ENCODE measurements at regions not wholly inside any gene's neighbourhood (a gene's known extent, or its start where the extent isn't known, plus 50 kb on each side); places are given as distances from the start of the nearest gene placed in this dataset.

DNA sequence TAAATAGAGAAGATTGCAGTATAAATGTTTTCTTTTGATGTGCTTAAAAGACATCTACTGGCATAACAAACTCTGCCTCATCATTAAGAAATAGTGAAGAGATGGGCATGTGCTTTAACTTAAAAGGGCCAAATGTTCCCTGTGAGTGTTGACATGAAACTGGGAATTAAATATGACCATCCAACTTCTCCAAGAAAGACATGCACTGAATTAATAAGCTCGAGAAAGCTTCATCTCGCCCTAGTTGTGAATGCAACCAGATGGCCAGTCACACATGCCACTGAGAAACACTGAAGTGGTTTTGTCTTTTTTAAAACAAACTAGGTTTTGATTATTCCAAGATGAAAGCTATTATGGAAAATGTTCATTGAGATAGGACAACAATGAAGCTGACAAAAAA lies 479.2 kb downstream of the RIT2 start:
- Histone ChIP-seq H3K9me3 (ENCODE audit: control insufficient read depth, low read depth, low read length) (no peaks in the 10 kb centered on the region), H3K4me1 (ENCODE audit: control insufficient read depth, extremely low read depth, insufficient read depth, low read length) (no peaks in the 10 kb centered on the region), H3K4me2 (ENCODE audit: control insufficient read depth, extremely low read depth, insufficient read depth, low read depth, low read length) (no peak overlapping the region), H2AFZ (ENCODE audit: control insufficient read depth, low read length) (no peak overlapping the region), H3K9ac (ENCODE audit: control insufficient read depth, extremely low read depth, insufficient read depth, low read length) (no peak overlapping the region), H3K9me1 (ENCODE audit: control insufficient read depth, extremely low read depth, insufficient read depth, low read length) (no peaks in the 10 kb centered on the region), H3K4me3 (ENCODE audit: control insufficient read depth in 2 of 3, extremely low read depth in 1 of 3, insufficient read depth in 2 of 3, low read depth in 1 of 3, low read length in 3 of 3) (no peak overlapping the region), H3K36me3 (ENCODE audit: control insufficient read depth in 2 of 2, extremely low read depth in 1 of 2, insufficient read depth in 2 of 2, low read length in 2 of 2) (no peaks in the 10 kb centered on the region), H4K20me1 (ENCODE audit: control insufficient read depth, extremely low read depth, insufficient read depth, low read length) (no peaks in the 10 kb centered on the region), H3K27ac (ENCODE audit: control insufficient read depth, insufficient read depth, low read length) (no peak overlapping the region), H3K79me2 (ENCODE audit: control insufficient read depth, insufficient read depth, low read length) (no peaks in the 10 kb centered on the region), H3K27me3 (ENCODE audit: control insufficient read depth, extremely low read depth, insufficient read depth, low read length) (no peaks in the 10 kb centered on the region)
- dilution Hi-C loops (cut with MboI; ENCODE audit: extremely low pct_ligation_motif_present, low sequenced_read_pairs): no loop called here
- TF ChIP-seq, protein P1, sequence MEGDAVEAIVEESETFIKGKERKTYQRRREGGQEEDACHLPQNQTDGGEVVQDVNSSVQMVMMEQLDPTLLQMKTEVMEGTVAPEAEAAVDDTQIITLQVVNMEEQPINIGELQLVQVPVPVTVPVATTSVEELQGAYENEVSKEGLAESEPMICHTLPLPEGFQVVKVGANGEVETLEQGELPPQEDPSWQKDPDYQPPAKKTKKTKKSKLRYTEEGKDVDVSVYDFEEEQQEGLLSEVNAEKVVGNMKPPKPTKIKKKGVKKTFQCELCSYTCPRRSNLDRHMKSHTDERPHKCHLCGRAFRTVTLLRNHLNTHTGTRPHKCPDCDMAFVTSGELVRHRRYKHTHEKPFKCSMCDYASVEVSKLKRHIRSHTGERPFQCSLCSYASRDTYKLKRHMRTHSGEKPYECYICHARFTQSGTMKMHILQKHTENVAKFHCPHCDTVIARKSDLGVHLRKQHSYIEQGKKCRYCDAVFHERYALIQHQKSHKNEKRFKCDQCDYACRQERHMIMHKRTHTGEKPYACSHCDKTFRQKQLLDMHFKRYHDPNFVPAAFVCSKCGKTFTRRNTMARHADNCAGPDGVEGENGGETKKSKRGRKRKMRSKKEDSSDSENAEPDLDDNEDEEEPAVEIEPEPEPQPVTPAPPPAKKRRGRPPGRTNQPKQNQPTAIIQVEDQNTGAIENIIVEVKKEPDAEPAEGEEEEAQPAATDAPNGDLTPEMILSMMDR (optimal IDR thresholded peaks at IDR 0.05 in 1 of 3, IDR thresholded peaks at IDR 0.05 in 1 of 3, conservative IDR thresholded peaks at IDR 0.05 in 1 of 3; ENCODE audit: extremely low read depth in 1 of 3, insufficient read depth in 2 of 3, low read length in 3 of 3): no peak
- no peak for TF ChIP-seq EZH2 (IDR thresholded peaks at IDR 0.05; ENCODE audit: low read length)
- DNase-seq (ENCODE audit: low read depth, low spot score): no peak
- no peak for FAIRE-seq

DNA sequence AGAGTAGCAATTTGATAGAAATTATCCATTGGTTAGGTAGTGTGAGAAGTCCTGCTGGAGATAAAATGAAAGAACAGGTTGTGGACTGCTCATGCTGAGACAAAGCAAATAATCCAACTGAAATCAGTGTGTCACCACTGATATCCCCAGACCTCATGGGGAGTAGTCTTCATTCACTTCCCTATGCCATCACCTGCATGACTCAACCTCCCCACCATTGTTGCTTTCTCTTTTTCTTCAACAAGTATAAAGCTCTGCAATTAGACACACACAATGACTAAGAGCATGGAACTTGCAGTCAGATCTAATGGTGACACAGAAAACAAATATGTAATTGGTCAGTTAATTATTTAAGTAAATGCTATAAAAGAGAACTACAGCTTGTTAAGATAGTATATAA lies 475.3 kb downstream of the RIT2 start:
- FAIRE-seq (no peak), DNase-seq (ENCODE audit: low read depth, low spot score) (no peak)
- Histone ChIP-seq H2AFZ (ENCODE audit: control insufficient read depth, low read length) (no peak overlapping the region), H3K4me1 (ENCODE audit: control insufficient read depth, extremely low read depth, insufficient read depth, low read length) (no peaks in the 10 kb centered on the region), H3K9ac (ENCODE audit: control insufficient read depth, extremely low read depth, insufficient read depth, low read length) (no peak overlapping the region), H3K4me2 (ENCODE audit: control insufficient read depth, extremely low read depth, insufficient read depth, low read depth, low read length) (no peak overlapping the region), H3K4me3 (ENCODE audit: control insufficient read depth in 2 of 3, extremely low read depth in 1 of 3, insufficient read depth in 2 of 3, low read depth in 1 of 3, low read length in 3 of 3) (no peak overlapping the region), H3K9me3 (ENCODE audit: control insufficient read depth, low read depth, low read length) (no peaks in the 10 kb centered on the region), H3K9me1 (ENCODE audit: control insufficient read depth, extremely low read depth, insufficient read depth, low read length) (no peaks in the 10 kb centered on the region), H3K79me2 (ENCODE audit: control insufficient read depth, insufficient read depth, low read length) (no peaks in the 10 kb centered on the region), H3K27me3 (ENCODE audit: control insufficient read depth, extremely low read depth, insufficient read depth, low read length) (no peaks in the 10 kb centered on the region), H4K20me1 (ENCODE audit: control insufficient read depth, extremely low read depth, insufficient read depth, low read length) (no peaks in the 10 kb centered on the region), H3K27ac (ENCODE audit: control insufficient read depth, insufficient read depth, low read length) (no peak overlapping the region), H3K36me3 (ENCODE audit: control insufficient read depth in 2 of 2, extremely low read depth in 1 of 2, insufficient read depth in 2 of 2, low read length in 2 of 2) (no peaks in the 10 kb centered on the region)
- dilution Hi-C loops (cut with MboI; ENCODE audit: extremely low pct_ligation_motif_present, low sequenced_read_pairs): no loop called here
- TF ChIP-seq, protein P1 (optimal IDR thresholded peaks at IDR 0.05 in 1 of 3, IDR thresholded peaks at IDR 0.05 in 1 of 3, conservative IDR thresholded peaks at IDR 0.05 in 1 of 3; ENCODE audit: extremely low read depth in 1 of 3, insufficient read depth in 2 of 3, low read length in 3 of 3): no peak
- no peak for TF ChIP-seq EZH2 (IDR thresholded peaks at IDR 0.05; ENCODE audit: low read length)
